NCI-H345 treated with DMSO at 0.1 percent for 48 hours (cell line): ENCODE measurements at regions not wholly inside any gene's neighbourhood (a gene's known extent, or its start where the extent isn't known, plus 50 kb on each side); places are given as distances from the start of the nearest gene placed in this dataset.

Experiments used
- DNase-seq: peaks from one replicate; lab custom pipeline; 2025; ENCODE audit not compliant: unreplicated experiment; lab: John Stamatoyannopoulos, UW

DNA sequence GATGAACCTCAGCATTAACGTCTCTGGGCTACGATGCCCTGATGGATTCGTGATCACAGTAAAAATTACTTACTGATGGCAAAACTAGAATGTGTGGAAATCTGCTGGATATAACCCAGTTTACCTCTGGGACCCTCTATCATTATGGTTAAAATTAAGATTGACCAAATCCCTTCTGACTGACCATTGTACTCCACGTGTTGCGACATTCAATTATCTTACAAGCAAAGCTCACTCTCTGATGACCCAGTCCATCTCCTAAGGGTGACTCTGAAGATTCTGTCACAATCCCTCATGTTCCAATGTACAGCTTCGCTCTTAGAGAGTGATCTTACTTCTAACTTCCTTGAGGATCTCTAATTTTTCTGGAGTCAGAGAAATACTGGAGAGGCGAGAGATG, 288.5 kb upstream of the RUNX1 start:
- no peak for DNase-seq

DNA sequence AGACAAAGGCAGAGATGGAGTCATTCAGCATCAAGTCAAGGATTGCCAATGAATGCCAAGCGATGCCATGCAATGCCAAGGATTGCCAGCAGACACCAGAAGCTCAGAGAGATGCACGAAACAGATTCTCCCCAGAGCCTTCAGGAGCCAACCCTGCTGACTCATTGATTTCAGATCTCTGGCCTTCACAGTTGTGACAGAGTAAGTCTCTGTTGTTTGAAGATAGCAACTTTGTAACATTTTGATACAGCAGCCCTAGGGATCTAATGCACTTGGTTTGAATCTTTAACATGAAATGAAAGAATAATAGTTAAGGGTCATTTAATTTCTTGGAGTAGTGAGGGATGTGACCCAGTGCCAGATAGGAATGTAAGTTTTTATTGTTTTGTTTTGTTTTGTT, 287.4 kb upstream of the RUNX1 start:
- DNase-seq = no peak

DNA sequence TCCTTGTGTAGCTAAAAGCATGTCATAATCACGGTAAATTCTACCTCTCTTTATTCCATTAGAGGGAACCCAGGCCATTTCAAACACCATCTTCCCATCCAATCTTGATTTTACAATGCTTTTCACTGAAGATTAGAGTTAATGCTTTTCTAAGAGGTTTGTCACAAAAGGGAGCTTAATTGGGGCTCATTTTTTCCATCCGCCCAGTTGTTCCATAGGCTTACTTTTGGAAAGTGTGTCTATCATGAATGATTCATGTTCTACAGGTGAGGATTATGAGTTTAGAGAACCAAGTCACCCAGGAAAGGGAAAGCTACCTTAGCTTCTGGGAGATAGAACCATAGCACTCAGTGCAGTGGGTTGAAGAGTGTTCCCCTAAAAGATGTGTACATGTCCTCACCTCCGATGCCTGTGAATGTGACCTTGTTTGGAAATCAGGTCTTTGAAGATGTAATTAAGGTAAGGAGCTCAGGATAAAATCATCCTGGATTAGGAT, 286.9 kb upstream of the RUNX1 start:
- no peak for DNase-seq

DNA sequence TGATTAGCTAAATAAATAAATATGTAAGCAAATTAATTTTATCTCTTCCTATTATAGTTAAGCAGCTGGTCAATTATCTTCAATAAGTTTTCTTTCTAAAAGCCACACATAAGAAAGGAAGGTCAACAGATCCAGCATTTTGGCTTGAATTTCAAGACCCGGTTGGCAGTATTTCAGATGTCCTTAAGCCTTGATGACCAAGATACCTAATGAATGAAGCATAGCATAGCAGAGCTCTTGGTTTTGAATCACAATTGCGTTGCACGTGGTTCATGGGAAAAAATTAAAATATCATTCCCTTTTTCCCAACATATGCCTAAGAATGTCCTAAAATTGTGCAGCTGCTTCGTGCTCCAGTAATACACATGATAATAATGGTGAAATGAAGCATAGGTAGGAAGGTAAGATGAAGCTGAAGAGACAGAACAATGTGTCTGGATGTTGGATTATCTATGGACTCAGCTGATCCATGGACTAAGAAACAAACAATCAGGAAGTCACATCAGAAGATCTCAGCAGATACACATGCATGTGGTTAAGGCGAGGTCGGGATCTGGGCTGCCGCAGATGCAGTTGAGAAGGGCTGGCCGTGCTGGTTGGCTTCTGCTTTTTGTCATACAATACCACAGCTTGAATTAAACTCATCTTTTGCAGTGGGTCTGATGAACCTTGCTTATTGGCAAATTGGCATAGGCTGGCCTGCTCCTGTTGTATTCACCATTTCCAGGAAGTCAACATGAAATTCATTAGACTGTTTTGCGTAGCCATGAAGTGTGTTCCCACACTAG, 284.9 kb upstream of the RUNX1 start:
- DNase-seq = no peak

DNA sequence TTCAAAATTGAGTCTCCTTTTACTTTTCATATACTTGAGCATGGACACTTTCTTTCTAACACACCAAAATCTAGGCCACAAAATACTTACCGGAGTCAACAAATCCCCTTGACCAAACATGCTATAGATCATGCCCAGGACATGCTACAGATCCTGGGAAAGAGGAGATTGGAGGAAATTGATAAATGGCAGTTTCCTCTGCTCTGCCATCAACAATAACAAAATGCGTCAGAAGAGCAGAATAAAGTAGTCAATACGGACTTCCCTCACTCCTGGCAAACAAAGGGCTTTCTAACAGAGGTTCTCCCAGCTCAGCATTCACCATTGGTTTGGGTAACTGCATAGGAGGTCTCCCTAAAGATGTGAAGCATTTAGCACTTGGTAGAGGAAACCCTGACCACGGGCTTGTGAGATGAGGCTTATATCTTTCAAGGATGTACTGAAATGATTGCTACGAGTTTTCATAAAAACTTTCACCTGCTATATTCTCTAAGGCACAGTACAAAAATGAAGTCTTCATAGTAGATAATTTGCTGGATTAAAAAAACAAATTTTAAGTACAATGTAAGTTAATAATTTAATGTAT, 283.8 kb upstream of the RUNX1 start:
- DNase-seq = no peak

DNA sequence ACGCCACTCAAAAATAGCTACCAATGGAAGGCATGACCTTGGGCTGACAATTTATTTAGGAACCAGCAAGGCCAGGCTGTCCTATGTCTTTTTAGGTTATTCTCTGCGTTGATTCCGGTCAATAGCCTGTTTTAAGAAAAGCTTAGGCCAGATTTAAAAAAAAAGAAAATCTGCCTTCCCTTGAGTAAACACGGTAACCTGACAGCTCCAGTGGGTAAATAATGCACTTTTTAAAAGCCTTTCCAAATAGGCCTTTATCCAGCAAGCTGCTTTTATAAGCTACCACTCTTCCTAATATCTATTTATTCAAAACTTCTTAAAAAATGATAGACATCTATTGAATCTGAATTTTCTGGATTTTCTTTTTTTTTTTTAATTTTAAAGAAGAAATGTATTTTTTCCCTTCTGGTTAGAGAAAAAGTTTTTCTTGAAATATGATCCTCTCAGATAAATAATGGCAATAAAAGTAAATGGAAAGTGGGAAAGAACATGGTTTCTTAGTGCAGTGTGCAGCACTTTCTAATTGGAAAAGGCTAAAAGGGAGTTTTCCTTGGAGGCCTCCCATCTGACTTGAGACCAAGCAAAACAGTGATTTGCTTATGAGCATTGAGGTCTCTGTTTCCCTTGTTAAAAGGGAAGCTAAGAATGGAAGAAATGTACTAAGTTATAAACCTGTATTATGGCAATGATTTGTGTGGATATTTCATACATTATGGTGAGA, 281.0 kb upstream of the RUNX1 start:
- DNase-seq = no peak

DNA sequence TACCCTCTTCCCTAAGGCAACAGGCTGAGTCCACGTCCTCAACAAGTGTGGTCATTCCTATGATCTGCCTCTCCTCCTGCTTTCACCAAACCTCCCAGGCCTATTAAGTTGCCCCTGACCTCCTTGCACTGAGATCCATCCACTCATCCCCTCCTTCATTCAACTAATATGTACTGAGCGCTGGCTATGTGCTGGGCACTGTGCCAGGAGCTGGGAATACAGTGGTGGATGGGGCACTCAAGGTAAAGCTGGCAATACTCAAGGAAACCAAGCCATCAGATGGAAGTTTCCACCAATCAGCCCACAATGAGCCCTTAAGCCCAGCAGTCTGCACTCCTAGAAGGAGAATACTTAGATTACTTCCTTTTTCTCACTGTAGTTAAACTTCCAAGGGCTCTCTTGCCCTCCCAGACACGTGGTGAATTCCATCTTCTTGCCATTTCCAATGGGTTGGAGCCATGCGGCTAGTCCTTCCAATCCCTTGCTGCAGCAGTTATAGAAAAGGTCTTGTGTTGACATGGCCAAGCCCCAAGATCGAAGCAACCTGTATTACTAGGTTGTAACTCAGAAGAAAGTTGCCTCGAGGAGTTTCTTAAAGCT, 279.9 kb upstream of the RUNX1 start:
- no peak for DNase-seq

DNA sequence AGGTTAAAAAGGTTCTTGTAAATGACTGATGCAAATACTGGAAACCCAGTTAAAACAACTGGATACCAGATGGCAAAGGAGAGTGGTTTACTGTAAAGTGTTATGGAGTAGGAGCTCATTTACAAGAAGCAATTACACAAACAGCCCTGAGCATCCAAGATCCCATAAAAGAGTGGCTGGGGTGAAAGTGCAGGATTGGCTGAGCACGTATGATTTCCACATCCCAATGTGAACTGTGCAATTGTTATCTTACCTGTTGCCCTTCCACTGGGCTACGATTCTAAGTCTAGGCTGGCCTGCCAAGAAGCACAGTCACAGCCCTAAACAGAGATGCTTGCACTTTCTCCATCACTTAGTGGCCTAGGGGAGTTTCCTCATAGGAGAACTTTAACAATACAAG, 277.6 kb upstream of the RUNX1 start:
- no peak for DNase-seq

DNA sequence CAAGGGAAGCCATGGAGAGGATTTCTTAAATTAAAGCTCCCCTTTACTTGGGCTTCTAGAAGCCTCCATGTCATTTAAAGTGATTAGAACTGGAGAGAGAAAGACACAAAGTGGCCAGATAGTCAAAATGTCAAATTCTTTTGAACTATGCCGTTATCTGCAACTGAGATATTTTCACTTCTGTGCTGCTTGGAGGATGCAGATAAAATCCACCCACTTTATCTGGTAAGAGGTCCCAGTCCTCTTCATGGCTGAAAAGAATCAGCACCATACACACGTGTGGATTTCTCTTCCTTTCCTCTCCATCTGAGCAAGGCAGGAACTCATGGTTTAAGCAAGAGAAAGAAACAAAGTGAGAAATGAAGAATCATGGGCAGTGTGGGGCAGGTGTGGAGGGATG, 276.9 kb upstream of the RUNX1 start:
- DNase-seq = no peak

DNA sequence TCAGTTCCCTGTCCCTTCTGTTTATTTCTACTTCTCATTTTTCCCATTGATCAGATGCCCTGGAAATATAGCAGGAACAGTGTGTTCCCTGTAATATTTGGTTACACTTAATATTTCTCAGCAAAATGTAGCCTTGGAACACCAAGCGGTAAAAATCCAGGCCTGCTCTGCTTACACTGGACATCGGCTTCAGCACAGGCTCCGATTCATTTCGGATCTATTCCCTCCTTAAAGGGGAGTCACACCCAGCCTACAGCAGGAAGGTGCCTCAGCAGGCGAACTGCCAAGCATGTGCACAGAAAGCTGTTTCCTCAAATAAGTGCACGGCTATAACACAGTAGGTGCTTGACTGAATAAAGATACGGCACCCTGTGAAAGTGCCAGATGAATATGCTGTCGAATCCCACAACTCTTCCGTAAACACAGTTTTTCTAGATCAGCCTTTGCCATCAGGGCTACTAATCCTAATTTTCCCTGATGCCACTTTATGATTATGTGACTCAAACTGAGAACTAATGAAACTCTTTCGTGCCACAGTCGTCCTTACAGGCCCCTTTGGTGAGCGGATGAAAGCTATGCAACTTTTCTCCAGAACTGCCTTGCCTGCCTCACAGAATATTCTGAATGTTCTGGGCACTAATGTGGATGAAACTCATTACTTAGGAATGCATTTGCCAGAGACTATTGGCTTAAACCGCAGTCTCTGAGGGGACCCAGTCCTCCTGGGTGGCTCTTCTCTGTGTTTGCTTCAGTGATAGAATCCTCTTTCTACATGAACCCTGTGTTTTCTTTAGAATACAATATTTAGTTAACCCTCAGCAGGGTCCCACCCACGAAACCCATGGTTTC, 275.5 kb upstream of the RUNX1 start:
- DNase-seq = no peak

DNA sequence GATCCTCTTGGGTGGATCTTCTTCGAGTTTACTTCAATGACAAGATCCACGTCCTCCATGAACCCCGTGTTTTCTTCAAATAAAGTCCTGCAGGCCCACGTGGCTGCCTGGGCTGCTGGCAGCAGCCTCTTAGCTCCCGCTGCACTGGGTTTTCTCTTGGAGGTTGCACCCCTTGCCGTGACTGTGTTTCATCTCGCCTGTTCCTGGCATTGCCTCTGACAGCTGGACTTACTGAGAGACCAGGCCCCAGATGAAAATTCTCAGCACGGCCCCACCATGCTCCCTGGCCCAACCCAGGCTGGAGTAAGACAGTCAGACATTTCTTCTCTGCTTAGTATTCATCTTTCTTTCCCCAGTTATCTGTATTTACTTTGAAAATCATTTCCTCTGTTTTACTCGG, 274.8 kb upstream of the RUNX1 start:
- no peak for DNase-seq

DNA sequence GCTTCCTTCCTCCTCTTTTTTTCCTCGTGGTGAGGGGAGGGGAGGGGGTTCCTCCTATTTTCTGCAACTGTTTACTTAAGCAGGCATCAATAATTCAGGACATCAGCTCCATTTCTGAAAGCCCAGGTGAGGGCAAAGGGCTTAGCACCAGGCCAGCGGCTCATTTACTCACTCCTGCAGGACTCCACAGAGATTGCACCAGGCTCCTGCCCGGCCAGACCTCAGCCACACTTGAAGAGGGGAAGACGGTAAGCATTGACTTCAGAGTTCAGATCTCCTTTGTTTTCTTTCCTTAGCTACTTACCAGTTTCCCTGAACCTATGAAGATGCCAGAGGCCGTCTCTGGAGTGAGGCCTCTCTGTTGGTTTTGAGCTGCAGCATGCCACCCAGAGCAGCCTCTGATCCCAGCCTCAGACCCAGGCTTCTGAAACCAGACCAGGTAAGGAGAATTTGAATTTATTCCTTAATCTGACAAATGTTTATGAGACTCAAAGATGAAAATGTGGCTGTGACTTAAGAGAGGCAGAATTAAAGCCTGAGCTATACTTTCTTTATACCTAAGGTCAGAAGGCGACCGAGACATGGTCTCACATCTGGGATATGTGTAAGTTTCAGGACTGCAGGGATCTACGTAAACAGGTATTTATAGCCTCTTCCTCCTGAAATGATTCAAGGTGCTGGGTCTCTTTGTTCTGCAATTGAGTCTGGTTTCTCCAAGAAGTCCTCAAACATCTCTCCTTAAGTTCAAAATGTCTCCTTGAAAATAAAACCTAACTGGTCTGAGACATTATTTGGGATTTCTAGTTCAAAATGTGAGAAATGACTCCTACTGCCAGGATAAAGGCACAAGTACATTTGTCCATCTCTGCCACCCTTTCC, 272.5 kb upstream of the RUNX1 start:
- DNase-seq = no peak

DNA sequence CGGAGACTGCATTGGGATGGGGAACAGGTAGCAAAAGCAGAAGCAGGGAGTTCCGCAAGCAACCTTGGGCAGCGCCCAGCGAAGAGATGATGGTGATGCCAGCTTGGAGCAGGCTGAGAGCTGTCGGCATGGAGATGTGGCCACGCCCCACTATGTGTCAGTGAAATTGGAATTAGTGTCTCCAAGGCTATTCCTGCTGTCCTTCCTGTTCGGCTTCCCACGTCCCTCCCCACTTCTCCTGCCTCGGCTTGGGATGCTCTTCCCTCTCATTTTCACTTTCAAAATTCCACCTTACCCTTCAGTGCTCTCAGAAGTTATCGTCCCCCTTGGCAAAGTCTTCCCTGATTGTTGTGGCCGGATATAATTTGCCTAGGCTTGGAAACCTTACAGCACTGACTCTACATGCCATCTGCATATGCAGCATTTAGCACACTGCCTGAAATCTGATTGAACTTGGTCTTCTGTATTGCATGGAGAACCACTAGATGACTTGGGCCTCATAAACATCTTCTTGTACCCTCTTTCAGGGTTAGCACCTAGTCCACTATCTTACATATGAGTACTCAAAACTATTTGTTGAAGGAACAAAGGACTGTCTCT, 270.7 kb upstream of the RUNX1 start:
- DNase-seq = no peak

DNA sequence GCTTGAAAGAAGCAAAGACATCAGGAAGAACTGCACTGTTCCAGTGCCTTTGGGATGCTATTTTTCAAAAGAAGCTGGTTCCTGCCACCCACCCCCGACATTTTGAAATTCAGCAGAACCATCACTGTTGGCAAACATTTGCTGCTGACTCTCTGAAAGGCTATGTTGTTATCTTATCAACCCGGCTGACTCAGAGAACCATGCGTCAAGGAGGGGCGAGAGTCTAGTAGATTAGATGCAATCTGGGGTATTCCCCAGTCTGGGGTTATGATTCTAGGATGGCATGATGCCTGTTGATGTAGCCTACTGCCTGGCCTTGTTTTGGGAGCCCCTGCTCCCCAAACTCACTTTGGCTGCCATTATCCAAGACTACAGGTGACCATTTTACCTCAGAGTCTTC, 267.8 kb upstream of the RUNX1 start:
- DNase-seq = no peak

DNA sequence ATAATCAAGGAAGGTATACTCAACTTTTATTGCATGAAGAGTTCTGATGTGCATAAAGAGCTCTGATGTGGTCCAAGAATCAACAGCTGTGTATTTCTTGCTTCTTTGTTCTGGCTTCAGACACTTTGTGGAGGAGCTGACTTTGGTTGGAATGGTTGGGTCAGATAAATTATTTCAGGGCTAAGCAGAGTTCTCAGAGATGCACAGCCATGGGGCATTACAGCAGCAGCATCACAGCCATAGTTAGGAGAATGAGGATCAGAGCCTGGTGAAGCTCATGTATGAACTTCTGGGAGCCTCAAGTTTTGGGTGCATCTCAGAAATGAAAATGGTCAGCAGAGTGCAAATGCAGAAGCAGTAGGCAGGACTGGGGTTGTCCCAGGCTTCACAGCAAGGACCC, 267.4 kb upstream of the RUNX1 start:
- no peak for DNase-seq

DNA sequence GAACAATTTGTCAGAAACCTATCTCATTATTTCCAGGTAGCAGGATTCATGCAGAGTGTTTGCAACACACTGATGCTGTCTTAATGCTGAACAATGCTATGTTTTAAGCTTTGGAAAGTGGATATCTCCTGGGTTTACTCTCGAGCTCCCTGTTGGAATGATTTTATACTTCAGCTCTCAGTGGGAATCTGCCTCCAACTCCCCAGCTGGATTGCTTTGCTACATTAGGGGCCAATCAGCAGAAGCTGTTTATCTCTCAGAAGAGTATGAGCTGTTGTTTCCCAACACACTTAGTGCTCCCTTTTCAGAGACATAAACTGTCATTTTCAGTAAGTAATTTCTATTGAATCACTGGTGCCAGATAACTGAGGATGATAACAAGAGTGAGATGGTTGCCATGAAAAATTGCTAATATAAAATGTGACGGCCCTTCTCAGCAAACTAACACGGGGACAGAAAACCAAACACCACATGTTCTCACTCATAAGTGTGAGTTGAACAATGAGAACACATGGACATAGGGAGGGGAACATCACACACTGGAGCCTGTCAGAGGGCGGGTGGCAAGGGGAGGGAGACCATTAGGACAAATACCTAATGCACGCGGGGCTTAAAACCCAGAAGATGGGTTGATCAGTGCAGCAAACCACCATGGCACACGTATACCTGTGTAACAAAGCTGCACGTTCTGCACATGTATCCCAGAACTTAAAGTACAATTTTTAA, 265.9 kb upstream of the RUNX1 start:
- no peak for DNase-seq

DNA sequence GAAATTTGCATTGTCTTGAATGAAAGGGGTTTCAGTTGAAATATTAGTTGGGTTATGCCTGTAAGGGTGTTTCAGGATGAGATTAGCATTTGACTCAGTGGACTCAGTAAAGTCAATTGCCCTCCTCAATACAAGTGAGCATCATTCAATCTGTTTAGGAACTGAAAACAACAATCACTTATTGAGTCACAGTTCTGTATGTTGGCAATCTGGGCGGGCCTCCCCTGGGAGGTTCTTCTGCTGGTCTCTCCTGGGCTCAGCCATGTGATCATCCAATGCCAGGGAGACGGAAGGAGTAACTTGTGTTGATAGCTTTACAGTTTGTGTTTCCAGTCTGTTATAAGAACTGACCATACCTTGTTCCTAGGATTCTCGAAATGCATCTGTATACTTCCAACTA, 262.9 kb upstream of the RUNX1 start:
- no peak for DNase-seq

DNA sequence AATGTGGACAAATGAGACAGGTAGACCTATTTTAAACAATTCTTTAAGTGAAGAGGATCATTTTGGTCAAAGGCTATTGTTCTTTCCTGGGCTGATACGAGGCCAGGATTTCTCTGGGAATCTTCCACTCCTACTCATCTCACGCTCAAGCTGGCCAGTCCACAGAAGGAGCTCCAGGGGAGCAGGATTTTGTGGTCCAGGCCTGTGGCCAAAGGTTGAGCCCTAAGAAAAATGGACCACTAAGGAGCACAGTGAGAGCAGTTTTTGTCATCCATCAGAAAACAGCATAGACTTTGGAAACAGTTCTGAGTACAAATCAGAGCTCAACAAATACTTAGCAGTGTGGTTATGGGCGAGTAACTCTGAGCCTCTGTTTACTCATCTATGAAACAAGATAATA, 260.2 kb upstream of the RUNX1 start:
- no peak for DNase-seq

DNA sequence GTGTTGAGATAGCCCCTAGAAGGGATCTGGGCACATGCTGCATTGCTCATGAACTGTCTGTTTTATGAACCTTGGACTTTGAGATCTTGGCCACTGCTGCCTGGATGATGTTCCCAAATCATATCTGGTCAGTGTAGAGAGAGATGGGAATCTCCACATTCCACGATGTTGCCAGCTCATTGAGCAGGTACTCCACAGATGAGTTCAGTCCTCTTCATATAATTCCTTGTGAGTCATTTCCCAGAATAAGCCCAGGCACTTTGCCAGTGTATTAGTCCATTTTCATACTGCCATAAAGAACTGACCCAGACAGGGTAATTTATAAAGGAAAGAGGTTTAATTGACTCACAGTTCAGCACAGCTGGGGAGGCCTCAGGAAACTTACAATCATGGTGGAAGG, 254.0 kb upstream of the RUNX1 start:
- no peak for DNase-seq
